ACHN (cell line): ENCODE measurements at regions not wholly inside any gene's neighbourhood (a gene's known extent, or its start where the extent isn't known, plus 50 kb on each side); places are given as distances from the start of the nearest gene placed in this dataset.
A peak's percentile ranks its signal among the peaks of the same experiment; 100 is the strongest.

Source experiments
- DNase-seq: peaks from one replicate; pipeline ENCODE4 v3.0.0-alpha.2; 2015
- in situ Hi-C: cut with HindIII; loops from 2 replicates; pipeline ENCODE4 v1.10.0; 2017; ENCODE audit warnings: low sequenced_read_pairs, low pct_ligation_motif_present, low pct_unique_long_range_greater_than_20kb

GRCh38 chr1:218957971-218958370, 215.7 kb upstream of the LYPLAL1 start:
- in situ Hi-C loops, result no loop called here
- DNase-seq, result no peak

- no peak for DNase-seq
- in situ Hi-C loops, result no loop called here
Measured at GRCh38 chr1:218959784-218960183, 213.9 kb upstream of the LYPLAL1 start.

- in situ Hi-C loops, result no loop called here
- DNase-seq, result no peak
Measured at GRCh38 chr1:218964471-218965185, 209.1 kb upstream of the LYPLAL1 start.

GRCh38 chr1:218965821-218966220, 207.9 kb upstream of the LYPLAL1 start:
- in situ Hi-C loops, result no loop called here
- no peak for DNase-seq

- in situ Hi-C loops, result no loop called here
Measured at GRCh38 chr1:218967254-218967653, 206.4 kb upstream of the LYPLAL1 start.

GRCh38 chr1:218967836-218968235, 205.8 kb upstream of the LYPLAL1 start:
- in situ Hi-C loops, result no loop called here
- DNase-seq, result peak; percentile 63

More at GRCh38 chr1:218967254-218967653, 206.4 kb upstream of the LYPLAL1 start:
- DNase-seq, result no peak

- in situ Hi-C loops, result no loop called here
- no peak for DNase-seq
Measured at GRCh38 chr1:218969006-218969405, 204.7 kb upstream of the LYPLAL1 start.

- in situ Hi-C loops, result no loop called here
- DNase-seq, result no peak
Measured at GRCh38 chr1:218970397-218970990, 203.2 kb upstream of the LYPLAL1 start.

GRCh38 chr1:218971156-218971555, 202.5 kb upstream of the LYPLAL1 start:
- in situ Hi-C loops, result no loop called here
- no peak for DNase-seq

- in situ Hi-C loops, result no loop called here
- no peak for DNase-seq
Measured at GRCh38 chr1:218980881-218981280, 192.8 kb upstream of the LYPLAL1 start.

GRCh38 chr1:218982482-218982881, 191.2 kb upstream of the LYPLAL1 start:
- no peak for DNase-seq
- in situ Hi-C loops, result no loop called here

GRCh38 chr1:218983433-218983832, 190.2 kb upstream of the LYPLAL1 start:
- no peak for DNase-seq
- in situ Hi-C loops, result no loop called here

- in situ Hi-C loops, result no loop called here
- no peak for DNase-seq
Measured at GRCh38 chr1:218983848-218984247, 189.8 kb upstream of the LYPLAL1 start.

GRCh38 chr1:218985424-218985984, 188.2 kb upstream of the LYPLAL1 start:
- no peak for DNase-seq
- in situ Hi-C loops, result no loop called here

- DNase-seq, result no peak
- in situ Hi-C loops, result no loop called here
Measured at GRCh38 chr1:218986816-218987215, 186.9 kb upstream of the LYPLAL1 start.

GRCh38 chr1:218990019-218990418, 183.7 kb upstream of the LYPLAL1 start:
- no peak for DNase-seq
- in situ Hi-C loops, result no loop called here

GRCh38 chr1:218991089-218991488, 182.6 kb upstream of the LYPLAL1 start:
- no peak for DNase-seq
- in situ Hi-C loops, result no loop called here

GRCh38 chr1:218994615-218995014, 179.1 kb upstream of the LYPLAL1 start:
- in situ Hi-C loops, result no loop called here
- no peak for DNase-seq

GRCh38 chr1:218995091-218995665, 178.5 kb upstream of the LYPLAL1 start:
- DNase-seq, result no peak
- in situ Hi-C loops, result no loop called here

GRCh38 chr1:218996362-218996761, 177.3 kb upstream of the LYPLAL1 start:
- in situ Hi-C loops, result no loop called here
- DNase-seq, result no peak
